ENCODE measurements at regions not wholly inside any gene's neighbourhood (a gene's known extent, or its start where the extent isn't known, plus 50 kb on each side); places are given as distances from the start of the nearest gene placed in this dataset.
"Not testable (repeated sequence)": the region's sequence is repeated elsewhere in the genome, so short reads cannot be mapped to it uniquely, and the experiment has no call there.

DNA sequence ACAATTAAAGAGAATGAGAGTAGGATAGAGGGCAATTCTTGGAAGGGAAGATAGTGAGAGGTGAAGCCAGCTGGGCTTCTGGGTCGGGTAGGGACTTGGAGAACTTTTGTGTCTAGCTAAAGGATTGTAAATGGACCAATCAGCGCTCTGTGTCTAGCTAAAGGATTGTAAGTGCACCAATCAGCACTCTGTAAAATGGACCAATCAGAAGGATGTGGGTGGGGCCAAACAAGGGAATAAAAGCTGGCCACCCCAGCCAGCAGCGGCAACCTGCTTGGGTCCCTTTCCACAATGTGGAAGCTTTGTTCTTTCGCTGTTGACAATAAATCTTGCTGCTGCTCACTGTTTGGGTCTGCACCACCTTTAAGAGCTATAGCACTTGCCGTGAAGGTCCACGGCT is 384.0 kb downstream of the AEBP2 start:
- DNase-seq (ENCODE audit: low read depth, low spot score), result not testable (repeated sequence)

DNA sequence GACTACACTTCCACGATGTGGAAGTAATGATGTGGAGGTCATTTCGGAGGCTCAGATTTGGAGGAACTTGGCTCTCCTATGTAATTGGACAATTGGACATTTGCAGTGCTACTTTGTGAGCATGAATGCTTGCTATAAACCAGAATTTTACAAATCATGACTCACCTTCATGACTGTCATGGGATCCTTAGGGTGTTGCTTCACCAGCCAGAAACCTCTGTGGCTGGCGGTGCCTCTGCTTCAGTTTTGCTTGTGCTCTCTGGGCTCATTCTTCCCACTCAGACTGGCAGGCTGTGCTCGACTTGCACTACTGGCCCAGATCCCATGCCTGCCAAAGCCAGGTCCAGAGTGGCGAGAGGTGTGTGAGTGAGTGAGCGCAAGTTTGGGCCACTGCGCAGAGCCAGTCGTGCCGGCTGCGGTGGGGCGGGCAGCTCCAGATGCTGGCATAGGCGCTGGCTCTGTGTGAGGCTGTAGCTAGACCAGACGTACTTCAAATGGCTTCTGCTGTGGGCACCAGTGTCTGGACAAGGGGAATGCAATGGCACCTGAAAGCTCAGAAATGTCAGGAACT is 387.8 kb downstream of the AEBP2 start:
- no peak for DNase-seq (ENCODE audit: low read depth, low spot score)

DNA sequence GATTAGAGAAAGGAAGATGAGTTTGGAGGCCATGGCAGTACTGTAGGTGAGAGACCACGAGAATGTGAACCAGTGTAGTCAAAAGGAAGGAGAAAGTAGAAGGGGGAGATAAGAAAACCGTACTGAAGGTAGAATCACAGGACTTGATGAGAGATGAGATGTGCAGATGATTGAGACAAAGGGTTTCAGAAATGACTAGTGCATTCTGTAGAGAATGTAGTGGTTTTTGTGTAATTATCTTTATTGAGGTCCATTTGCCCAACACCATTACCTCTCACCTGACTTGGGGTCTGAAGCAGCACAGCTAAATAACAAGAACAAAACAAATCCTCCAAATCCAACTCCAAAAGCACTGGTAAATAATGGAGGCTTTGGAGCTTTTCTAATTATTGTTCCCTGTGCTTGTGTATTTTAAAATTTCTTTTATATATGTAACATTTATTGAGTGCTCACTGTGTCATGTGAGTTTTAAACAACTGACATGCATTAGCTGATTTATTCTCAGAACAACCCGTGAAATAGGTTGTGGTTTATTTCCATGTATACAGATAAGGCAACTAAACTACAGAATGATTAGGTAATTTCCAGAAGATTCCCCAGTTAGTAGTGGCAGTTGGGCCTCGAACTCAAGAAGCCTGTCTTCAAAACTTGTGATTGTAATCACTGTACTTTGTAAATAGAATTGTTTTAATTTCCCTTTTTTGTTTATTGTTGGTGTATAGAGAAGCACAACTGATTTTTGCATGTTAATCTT is 390.0 kb downstream of the AEBP2 start:
- no peak for DNase-seq (ENCODE audit: low read depth, low spot score)

DNA sequence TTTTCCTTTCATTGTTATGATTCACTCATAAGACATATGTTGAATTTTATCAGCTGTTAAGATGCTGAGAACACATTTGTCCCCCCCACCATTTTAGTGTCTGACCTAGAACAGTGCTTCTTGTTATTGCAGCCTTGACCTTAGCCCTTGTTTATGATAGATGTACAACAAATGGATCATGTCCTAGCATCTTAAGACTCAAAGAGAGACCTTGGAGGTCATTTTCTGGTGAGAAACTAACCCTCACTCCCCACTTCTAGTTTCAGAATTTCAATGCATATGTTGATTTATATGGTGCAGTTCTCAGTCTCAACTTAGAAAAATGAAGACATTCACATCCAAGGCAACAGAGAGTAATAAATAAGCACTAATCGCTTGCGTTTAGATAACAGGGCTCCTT is 391.2 kb downstream of the AEBP2 start:
- no peak for DNase-seq (ENCODE audit: low read depth, low spot score)

DNA sequence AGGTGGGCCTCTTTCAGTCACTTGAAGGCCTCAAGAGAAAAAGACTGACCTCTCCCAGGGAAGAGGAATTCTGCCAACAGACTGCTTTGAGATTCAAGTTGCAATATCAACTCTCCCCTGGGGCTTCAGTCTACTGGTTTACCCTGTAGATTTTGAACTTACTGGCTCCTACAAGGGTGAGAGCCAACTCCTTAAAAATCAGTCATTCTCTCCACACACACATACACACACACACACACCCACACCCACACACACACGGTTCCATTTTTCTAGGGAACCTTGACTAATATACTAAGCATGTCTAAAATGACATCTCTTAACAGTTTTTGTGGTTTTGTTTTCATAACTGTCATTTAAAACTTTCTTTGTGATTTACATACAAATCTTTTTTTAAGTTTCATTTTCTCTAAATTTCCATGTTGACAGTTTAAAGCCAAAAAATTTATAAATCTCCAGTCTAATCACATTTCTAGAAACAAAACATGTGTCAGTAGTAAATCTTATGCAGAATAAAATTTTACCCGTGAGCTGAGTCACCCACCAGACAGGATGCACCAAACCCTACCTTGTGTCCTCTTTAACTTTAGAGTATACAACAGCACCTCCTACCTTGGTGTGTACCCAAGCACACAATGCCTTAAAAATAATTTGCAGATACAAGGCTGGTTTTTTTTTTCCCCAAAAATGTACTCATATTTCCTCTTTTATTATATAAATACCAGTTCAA is 394.6 kb downstream of the AEBP2 start:
- no peak for DNase-seq (ENCODE audit: low read depth, low spot score)

DNA sequence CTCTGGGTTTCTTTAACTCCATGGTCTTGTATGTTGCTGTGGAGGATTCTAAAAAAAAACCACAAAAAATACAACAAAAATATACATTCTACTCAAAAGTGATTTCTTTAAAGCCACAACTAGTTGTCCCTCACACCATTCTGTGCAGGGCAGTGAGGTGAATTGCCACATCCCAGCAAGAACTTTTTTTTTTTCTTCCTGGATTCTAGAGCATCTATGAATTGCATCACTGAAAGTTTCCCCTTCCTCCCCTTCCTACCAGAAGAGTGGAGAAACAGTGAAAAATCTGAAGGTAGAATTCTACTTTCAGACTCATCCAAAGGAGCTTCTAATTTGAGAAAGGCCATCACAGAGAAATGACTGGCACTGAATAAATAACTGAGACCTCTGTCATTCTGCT is 395.3 kb downstream of the AEBP2 start:
- no peak for DNase-seq (ENCODE audit: low read depth, low spot score)

DNA sequence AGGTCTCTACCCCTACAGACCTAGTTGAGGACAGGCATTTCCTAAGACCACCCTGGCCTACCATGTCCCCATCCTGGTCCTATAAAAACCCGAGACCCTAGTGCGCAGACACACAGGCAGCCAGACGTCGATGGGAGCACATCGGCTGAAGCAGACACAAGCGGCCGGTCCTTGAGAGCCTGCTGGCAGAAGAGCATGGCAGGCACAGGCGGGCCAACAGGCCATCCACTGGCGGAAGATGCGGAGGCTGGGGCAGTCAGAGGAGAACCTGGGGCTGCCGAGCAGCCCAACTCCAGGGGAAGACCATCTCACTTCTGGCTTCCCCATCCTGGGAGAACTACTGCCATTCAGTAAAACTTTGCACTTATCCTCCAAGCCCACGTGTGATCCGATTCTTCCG is 396.8 kb downstream of the AEBP2 start:
- no peak for DNase-seq (ENCODE audit: low read depth, low spot score)

DNA sequence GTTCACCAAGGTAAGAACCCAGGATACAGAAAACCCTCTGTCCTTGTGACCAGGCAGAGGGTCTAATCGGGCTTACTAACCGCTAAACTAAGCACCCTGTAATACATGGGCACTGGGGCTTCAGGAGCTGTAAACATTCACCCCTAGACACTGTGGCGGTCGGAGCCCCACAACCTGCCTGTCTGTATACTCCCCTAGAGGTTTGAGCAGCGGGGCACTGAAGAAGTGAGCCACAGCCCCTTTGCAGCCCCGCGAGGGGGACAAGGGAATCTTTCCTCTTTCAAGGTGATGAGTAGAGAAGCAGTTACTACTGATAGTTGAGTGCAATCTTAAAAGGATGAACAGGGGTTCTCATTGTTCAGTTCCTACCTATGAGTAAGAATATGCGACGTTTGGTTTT is 397.2 kb downstream of the AEBP2 start:
- no peak for DNase-seq (ENCODE audit: low read depth, low spot score)

DNA sequence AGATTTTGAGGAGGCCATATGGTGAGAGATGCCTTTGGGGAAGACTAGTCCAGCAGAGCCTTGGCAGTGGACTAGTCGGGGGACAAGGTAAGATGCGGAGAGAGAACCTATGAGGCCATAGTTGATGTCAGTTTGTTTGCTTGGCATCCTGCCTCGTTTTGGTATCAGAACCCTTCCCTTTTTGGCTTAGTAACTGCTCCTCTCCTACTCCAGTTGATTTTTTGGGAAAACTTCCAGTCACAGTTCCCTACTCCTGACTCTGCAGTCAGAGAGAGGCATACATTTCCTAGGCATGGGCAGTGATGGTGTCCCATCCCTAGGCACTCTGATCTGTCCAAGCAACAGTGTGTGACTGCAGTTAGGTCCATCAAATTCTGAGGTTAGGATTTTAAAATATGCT is 398.3 kb downstream of the AEBP2 start:
- no peak for DNase-seq (ENCODE audit: low read depth, low spot score)

DNA sequence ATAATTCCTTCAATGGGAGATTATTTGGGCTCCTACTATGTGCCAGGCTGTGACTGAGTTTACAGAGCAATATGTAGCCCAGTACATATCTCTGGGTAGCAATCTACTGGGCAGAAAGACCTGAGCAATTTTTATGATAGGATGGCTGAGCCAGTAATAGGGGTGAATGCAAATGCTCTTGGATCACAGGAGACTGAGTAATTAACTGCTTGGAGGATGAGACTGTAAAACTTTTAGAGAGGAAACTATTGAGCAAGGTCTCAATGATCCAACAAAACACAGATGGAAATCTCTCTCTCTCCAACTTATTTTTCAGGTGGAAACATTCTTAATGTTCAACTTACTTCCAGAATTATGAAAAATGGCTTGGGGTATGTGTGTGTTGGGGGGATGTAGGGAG is 402.2 kb downstream of the AEBP2 start:
- no peak for DNase-seq (ENCODE audit: low read depth, low spot score)

DNA sequence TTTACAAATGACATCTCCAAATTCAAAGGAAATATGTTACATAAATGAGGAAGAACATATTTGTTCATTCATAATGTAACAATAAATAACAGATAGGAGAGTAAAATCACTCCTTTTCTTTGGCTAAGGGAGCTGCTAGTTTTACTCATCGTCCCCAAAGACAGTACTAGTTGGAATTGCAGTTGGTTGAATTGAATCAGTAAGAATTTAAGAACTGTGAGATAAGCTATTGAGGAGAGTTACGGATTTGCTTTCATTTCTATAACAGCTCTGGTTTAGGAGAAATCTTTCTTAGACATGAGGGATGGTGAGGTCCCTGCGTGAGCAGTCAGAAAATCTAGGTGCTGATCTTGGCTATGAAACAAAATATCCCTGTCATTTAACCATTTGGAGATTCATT is 402.8 kb downstream of the AEBP2 start:
- DNase-seq (ENCODE audit: low read depth, low spot score), result no peak

DNA sequence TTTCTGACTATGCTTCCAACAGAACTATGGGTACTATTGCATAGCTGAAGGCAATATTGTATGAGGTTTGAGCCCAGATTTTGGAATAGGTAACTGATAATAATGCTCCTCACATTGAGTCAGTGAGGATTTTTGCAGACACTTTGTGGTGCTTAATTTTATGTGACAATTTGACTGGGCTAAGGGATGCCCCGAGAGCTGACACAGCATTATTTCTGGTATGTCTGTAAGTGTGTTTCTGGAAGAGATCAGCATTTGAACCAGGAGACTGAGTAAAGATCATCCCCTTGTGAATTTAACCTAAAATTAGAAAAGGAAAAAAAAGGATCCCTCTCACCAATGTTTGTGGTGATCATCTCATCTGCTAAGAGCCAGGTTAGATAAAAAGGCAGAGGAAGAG is 404.9 kb downstream of the AEBP2 start:
- no peak for DNase-seq (ENCODE audit: low read depth, low spot score)

DNA sequence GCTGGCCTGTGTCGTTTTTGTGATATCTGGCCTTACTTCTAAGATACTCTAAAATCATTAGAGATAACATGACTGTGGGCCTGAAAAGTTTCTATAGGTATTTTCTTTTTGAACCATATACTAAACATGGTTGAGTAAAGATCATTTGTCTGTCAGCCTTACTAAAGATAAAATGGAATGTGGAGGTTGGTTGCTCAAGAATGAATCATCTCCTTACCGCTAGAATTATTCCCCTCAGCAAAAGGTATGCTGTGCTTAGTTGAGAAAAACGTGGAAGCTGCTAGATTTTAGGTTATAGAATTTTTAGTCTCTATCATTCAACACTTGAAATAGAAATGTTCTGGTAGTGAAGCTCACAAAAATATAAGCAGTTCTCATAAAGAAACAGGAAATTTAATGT is 407.3 kb downstream of the AEBP2 start:
- no peak for DNase-seq (ENCODE audit: low read depth, low spot score)

DNA sequence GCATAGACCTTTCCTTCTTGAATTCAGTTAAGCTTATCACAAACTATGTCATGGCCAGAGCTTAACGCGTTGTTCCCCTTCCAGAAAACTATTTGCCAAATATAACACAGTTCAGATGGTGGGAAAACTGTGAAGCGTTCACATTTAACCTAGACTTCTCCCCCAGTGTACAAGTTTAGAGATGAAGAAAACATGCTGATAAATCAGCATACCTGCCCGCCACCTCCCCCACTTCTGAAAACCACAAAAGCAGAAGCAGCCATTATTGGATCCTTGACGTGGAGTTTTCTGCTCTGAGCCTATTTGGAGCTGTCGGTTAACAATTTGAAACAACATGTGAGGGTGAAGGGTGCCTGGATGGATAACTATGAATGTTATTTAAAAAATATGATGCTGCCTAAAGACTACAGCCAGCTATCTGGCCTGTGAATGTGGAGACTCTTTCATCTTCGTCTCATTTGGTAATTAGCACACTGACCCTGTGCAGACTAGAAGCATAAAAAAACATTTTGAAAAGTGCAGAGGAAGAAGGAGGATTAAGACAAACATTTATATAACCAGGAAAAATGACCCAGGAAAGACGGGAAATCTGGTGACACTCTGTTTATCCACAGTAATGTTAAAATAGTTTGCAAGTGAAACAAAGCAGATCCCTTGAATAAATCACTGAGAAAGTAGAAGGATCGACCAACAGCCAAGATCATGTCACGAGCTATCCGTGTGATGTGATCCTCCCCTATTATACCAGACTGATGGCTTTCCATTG is 408.2 kb downstream of the AEBP2 start:
- DNase-seq (ENCODE audit: low read depth, low spot score), result no peak

DNA sequence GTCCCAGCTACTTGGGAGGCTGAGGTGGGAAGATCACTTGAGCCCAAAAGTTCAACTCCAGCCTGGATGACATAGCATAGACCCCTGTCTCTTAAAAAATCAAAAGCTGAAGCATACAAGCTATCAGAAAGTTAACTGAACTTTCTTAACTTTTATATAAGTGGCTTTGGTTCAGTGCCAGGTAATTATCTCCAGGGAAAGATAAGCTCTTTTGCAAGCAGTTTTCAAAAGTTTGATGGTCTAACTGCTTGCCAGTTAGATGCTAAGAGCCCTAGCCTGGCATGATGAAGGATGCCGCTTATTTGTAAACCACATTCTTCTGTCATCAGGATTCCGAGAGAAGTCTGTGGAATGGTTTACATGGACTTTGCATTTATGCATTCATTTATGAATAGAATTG is 409.1 kb downstream of the AEBP2 start:
- DNase-seq (ENCODE audit: low read depth, low spot score), result no peak

DNA sequence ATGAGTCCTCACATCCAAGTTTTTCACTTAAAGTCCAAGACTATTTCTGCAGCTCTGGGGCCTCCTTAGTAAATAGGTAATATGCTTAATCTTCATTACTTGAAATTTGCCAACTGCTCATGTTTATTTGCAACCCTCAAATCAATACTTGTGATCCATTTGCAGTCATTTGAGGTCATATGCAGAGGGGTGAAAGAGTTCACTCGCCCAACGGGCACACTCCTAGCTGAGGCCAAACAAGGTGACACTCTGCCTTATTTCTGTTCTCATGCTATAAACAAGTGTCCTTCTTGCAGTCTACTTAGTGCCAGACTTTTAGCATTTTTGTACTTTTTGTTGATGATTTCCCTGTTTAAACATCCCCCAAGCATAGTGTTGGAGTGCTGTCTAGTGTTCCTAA is 409.9 kb downstream of the AEBP2 start:
- no peak for DNase-seq (ENCODE audit: low read depth, low spot score)

DNA sequence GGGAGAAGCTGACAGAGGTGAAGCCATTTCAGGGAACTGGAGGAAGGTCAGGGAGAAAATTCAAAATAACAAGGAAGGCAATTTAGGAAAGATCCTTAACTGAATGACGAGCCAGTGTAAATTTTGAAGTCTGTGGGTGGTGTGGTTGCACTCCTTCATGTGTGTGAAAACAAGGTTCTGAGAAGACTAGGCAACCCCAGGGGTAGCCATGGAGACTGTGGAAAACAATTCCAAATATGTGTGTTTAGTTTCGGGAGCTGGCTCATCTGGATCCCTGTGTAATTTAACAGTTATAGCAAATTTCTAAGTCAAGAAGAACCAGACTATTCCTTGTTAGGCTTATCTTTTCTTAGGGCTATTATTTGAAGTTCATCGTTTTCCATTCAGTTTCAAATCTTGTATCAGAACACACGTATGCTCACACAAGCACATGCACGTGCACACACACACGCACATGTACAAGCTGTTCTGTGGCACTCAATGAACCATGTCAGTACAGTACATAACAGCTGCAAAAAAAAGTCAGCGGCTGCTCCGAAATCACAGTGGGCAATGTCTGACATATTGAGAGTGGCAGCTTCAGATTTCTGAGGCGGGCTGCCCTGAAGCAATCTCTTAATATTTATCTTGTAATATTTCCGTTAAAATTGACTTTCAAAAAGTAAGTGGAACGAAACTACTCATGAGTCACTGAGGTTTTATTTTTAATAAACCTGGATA is 411.2 kb downstream of the AEBP2 start:
- DNase-seq (ENCODE audit: low read depth, low spot score), result no peak

DNA sequence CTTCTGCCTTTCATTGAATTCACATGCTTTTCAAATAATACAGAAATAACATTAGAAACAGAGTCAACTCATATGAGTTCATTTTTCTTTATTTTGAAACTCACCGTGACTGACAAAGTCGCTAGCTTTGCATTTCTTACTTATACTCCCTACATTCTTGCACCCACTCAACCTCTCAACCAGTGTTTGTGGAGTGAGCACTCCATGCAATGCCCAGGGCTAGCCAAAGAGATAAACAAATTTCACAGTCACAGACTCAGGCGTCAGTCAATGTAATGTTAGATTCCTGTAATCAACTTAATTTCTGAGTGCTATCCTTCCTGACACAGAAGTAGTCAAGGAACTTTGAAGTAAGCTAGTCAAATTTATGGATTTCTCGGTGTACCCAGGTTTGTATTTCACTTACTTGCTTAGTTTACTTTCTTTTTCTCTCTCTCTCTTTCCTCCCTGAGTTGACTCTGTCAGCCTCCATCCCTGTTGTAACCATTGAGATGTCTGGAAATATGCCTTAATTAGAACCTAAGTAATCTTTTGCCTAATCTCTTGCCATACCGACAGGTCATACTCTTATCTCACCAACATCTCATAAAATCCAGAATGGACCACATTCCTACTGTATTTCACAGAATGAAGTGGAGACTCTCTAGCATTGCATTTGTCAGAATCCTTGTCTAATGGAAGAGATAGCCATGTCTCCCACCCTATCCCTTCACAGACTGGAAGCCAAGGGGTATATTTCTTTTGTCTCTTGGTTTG is 413.0 kb downstream of the AEBP2 start:
- DNase-seq (ENCODE audit: low read depth, low spot score), result no peak

DNA sequence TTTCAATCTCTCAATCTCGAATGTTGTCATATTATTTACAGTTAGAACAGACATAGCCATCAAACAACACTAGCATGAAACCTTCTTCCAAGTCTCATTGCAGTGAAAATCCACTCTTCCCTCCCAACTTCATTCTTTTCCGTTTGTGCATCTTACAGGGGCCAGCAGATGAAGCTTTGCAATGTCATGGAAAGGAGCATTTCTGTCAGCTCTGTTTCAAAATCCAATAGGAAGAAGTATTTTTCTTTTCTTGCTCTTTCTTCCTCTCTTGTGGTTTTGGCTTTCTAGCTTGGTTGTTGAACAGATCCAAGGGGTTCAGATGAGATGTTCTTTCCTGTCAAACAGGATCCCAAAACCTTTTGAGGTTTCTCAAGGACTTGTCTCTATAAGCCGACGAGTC is 416.6 kb downstream of the AEBP2 start:
- no peak for DNase-seq (ENCODE audit: low read depth, low spot score)

DNA sequence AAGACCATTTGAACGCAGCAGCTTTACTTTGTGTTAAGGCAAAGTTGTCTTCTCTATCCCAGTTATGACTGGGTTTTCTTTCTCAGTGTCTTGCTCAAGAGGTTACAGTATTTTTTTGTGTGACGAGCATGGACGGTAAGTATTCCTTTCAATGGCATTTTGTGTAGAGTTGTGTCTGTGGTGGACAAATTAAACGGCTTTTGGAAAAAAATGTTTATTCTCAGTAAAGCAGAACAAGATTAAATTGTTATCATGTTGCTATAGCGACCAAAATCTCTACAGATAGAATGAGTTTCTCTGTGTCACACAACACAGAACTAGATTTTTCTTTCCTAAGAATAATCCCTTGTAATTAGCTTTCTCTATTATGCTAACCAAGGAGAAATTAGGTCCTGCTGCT is 417.1 kb downstream of the AEBP2 start:
- DNase-seq (ENCODE audit: low read depth, low spot score), result no peak

DNA sequence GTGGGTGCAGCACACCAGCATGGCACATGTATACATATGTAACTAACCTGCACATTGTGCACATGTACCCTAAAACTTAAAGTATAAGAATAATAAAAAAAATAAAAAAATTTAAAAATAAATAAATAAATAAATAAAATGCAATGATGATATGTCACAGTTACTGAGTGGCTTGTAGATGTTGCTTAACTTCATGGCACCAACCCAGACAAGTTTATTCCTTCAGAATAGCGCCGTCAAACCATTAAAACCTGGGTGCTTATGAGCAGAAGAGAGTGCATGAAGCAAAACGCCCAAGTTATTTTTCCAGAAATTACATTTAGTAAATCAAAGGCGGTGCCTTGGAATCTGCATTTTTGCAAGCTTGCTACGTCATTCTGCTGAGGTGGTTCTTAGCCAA is 417.9 kb downstream of the AEBP2 start:
- DNase-seq (ENCODE audit: low read depth, low spot score), result no peak

Data from ELF-1 (cell line).